GM19035 (cell line): ENCODE measurements at regions not wholly inside any gene's neighbourhood (a gene's known extent, or its start where the extent isn't known, plus 50 kb on each side); places are given as distances from the start of the nearest gene placed in this dataset.
"Not testable (repeated sequence)": the region's sequence is repeated elsewhere in the genome, so short reads cannot be mapped to it uniquely, and the experiment has no call there.

Experiments
- ATAC-seq: cut with Tn5 transposase; IDR thresholded peaks from one replicate; pipeline ENCODE4 v1.9.1; 2021; ENCODE audit not compliant: unreplicated experiment

DNA sequence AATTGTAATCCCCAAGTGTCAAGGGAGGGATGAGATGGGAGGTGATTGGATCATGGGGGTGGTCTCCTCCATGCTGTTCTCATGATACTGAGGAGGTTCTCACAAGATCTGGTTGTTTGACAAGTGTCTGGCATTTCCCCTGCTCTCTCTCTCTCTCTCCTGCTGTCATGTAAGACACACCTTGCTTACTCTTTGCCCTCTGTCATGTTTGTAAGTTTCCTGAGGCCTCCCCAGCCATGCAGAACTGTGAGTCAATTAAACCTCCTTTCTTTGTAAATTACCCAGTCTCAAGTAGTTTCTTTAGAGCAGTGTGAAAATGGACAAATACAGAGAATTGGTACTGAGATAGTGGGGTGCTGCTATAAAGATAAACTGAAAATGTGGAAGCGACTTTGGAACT, 207.9 kb downstream of the HINT1 start:
- ATAC-seq: no peak

DNA sequence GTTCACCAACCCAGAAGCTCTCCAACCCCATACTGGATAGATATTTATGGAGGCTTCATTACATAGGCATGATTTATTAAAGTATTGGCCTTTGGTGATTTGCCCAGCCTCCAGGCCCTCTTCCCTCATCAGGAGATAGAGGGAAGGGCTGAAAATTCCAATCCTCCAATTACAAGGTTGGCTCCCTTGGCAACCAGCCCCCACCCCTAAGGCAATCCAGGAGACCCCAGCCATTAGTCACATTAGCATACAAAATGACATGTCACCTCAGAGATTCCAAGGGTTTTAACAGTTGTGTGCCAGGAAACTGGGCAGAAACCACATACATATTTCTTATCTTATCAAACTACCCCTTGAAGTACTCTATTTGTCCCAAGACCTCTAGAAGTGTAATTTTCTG, 210.0 kb downstream of the HINT1 start:
- no peak for ATAC-seq

DNA sequence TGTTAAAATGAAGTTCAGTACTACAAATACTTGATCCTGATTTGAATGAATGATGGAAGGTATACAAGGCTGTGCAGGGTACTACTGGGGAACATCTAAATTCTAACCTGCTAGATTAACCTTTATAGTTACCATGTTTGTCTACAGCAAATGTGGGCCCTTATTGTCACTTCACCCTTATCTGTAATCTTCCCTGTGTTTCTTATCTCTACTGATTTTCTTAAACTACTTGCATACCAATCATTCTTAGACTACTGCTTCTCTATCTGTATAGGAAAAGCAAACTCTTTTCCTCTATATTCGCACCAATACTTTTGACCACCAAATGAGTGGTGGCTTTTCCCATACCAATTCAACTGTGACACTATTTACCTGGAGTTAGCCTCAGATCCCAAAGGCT, 210.7 kb downstream of the HINT1 start:
- ATAC-seq: no peak

DNA sequence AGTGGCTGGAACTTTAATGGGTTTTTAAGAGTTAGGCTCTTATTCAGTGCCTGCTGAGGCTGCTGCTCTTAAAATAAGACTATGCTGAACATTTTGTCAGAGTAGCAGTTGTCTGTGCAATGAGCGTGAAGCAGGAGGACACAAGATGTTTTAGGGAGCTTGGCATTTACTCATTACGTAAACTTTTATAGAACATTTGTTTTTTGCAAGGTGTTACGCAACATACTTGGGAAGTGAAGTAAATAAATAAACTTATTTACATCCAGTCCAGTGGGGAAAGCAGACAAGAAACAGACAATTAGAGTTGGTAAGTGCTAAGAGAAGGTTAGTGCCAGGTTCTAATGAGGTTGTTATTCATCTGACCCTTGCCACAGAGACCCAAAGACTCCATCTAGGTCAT, 226.0 kb downstream of the HINT1 start:
- ATAC-seq: no peak

DNA sequence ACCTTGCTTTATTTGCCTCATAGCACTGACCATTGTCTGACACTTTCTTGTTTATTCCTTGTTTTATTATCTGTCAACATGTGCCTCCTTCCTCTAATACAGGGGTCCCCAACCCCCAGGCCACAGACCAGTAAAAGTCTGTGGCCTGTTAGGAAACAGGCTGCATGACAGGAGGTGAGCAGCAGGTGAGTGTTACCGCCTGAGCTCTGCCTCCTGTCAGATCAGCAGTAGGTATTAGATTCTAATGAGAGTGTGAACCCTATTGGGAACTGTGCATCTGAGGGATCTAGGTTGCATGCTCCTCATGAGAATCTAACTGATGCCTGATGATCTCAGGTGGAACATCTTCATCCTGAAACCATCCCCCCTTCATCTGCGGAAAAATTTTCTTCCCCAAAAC, 228.0 kb downstream of the HINT1 start:
- no peak for ATAC-seq

DNA sequence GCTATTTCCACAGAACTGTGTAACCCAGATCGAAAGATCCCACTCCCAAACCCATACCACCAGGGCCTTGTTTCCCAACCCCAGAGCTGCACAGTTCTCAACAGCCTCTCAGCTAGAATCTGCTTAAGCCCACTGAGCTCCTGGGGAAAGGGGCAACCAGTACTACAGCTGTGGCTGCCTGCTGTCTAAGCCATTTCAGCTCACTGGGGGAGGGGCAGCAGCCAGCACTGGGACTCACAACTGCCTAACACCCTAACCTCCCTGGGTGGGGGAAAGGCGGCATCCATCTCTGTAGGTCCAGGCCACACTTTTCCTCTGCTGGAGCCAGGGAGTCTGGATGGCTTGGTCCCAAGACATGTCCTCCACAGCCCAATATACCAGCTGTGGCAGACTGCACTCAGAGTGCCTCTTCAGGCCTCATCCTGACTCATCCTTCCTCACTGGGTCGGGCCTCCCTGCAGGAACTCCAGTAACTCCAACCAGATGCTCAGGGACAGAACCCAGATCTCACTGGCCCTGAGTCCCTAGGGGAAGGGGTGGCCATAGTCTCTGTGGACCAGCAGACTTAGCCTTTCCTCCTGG, 241.4 kb downstream of the HINT1 start:
- ATAC-seq: no peak

DNA sequence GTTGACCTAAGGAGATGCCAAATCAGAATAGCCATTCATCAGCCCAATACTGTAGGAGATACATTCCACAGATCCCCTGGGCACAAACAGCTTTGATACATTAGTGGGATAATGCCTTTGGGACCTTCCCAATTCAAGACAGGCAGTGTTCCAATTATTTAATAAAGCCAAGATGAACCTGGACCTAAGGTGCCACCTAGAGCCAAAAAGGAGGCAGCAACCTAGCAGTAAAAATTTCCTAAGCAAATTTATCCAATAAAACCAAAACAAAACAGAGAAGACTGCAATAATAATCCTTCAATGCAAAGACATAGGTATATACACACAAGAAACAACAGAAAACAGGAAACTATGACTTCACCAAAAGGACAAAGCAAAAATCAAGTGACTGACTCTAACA, 253.0 kb downstream of the HINT1 start:
- no peak for ATAC-seq

DNA sequence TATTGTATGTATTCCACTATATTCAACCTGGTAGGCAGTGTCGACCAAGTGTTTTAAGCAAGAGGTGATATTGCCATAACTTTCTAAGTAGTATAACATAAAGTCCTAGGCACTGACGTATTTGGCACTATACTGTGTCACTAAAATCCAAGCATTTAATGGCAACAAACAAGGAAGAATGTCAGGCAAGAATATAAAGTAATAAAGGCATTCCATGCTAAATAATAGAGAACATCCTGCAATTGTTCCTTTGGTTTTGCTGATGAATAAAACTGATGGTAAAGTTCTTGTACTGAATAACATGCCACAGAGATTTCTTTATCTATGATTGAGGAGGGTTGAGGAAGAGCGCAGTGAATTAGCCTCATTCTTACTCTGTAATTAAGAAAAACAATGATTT, 256.9 kb downstream of the HINT1 start:
- no peak for ATAC-seq

DNA sequence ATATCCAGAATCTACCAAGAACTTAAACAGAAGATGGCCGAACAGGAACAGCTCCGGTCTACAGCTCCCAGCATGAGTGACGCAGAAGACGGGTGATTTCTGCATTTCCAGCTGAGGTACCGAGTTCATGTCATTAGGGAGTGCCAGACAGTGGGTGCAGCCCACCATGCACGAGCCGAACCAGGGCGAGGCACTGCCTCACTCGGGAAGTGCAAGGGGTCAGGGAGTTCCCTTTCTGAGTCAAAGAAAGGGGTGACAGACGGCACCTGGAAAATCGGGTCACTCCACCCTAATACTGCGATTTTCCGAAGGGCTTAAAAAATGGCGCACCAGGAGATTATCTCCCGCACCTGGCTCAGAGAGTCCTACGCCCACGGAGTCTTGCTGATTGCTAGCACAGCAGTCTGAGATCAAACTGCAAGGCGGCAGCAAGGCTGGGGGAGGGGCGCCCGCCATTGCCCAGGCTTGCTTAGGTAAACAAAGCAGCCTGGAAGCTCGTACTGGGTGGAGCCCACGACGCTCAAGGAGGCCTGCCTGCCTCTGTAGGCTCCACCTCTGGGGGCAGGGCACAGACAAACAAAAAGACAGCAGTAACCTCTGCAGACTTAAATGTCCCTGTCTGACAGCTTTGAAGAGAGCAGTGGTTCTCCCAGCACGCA, 267.4 kb downstream of the HINT1 start:
- ATAC-seq: not testable (repeated sequence)

DNA sequence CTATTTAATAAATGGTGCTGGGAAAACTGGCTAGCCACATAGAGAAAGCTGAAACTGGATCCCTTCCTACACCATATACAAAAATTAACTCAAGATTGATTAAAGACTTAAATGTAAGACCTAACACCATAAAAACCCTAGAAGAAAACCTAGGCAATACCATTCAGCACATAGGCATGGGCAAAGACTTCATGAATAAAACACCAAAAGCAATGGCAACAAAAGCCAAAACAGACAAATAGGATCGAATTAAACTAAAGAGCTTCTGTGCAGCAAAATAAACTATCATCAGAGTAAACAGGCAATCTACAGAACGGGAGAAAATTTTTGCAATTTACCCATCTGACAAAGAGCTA, 267.9 kb downstream of the HINT1 start:
- not testable (repeated sequence) for ATAC-seq

DNA sequence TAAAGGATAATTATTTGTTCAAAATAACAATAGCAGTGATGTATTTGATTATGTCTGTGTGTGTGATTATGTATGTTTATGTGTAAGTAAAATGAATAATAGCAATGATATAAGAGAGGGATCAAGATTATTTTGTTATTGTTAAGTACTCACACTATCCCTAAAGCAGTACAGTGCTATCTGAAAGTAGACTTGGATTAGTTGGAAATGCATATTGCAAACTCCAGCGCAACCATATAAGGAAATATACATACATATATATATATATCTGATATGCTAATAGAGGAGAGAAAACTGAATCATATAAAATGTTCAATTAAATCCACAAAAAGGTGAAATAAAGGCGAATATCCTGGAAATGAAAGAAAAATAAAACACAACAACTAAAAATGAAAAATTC, 268.4 kb downstream of the HINT1 start:
- ATAC-seq: no peak

DNA sequence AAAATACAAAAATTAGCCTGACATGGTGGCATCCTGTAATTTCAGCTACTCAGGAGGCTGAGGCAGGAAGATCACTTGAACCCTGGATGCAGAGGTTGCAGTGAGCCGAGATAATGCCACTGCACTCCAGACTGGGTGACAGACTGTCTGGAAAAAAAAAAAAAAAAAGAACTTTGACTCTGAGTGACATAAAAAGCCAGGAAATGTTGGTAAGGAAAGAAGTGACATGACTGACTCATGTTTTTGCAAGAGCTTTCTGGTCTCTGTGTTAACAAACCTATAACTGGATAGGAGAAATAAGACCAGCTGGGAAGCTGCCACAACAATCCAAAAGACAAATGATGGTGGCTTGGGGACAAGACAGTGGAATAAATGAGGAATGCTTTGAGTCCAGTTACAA, 272.1 kb downstream of the HINT1 start:
- ATAC-seq: no peak

DNA sequence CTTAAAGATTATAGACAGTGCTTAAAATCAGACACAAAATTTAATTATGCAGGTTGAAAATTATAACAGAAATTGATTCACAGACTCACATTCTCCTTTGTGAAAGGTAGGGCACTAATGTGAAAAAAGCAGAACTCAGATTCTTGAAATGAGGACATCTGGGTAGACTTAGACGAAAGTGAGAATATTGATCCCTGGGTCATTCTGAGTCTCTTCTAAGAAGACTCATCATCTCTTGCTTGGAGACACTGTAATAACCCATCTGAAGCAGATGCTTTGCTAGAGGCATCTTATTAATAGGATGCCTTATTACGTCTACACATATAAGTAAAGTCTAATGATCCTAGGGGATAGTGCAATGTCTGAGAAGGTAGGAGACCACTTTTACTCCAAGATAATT, 274.4 kb downstream of the HINT1 start:
- no peak for ATAC-seq

DNA sequence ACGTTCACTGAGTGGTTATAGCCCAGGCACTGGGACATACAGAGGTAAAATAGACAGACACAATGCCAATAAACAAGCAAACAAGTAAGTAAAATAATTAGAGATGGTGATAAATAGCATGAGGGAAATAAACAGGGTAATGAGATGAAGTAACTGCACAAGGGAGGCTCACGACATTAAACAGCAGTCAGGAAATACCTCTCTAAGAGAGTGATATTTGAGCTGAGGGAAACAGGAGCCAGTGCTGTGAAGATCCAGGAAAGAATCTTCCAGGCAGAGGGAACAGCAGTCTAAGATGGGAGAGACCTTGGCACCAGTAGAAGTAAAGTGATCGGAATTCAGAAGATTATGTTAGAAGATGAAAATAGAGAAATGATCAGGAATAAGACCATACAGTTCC, 279.4 kb downstream of the HINT1 start:
- no peak for ATAC-seq

DNA sequence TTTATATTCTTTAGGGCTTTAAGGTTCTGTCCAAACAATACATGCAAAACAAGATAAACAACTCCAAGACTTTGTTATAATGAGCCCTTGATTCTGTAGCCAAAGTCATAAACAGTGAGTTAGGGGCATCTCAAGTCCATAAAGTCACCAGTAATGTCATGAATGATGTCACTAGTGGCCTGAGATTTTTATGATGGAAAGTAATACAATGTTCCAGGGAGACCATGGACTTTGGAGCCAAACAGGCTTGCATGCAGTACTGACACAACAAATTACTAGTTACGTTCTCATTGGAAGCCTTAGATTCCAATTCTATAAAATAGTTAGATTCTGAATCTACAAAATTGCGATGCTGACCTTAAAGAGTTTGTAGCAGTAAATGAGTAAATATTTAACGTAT, 280.0 kb downstream of the HINT1 start:
- no peak for ATAC-seq

DNA sequence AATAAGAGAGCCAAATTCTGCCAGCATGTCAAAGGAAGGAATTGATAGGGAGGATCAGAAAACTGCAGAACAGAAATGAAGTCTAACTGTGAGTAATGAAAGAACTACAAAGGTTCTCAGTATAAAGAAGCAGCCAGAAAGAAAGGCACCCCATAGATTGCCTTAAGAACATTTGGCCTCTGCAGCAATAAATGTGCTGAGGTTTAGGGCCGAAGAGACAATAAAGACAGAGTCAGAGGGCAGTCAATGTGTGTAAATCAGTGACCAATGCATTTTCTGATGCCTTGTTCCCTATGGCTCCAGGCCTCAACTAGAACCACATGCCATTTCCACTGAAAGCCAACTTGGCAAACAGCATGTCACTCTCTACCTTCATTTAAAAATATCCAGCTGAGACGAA, 281.0 kb downstream of the HINT1 start:
- no peak for ATAC-seq

DNA sequence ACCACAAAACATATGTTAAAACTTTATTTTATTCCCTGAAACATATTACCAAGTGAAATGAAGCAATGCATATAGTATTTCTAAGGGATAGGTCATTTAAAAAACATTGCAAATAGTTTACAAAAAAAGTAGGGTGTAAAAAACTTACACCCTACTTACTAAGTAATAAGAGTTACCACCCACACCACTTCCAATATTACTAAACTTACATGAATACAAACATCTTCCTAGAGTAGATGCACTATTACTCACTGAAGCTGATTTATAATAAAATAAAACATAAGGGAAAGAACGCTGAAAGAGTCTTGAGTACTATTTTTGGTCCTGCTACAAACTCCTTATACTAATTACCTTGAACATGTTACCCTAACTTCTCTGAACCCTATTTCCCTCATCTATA, 289.4 kb downstream of the HINT1 start:
- no peak for ATAC-seq

DNA sequence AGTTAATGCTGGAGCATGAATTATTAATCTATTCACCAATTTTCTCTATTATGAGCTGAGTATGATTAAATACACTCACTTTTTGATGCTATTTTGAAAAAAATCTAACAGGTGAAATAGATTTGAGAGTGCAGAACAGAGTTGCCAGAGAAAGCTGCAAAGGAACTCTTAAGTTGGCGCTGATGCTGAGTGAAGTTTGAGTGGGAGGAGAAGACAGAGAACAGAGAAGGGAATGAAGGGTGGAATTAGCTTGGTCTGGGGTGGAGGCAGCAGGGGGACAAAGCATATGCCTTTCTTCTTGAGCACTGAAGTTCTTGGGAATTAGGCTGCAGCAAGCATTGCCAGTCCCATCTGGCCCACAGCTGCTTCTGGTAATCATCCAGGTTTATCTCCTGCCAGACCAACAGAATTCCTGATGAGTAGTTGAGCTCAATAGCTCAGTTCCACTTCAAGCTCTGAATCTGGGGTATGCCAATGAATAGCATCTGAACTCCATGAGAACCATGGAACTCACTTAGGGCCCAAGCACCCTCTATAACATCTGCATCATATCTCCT, 290.1 kb downstream of the HINT1 start:
- ATAC-seq: no peak

DNA sequence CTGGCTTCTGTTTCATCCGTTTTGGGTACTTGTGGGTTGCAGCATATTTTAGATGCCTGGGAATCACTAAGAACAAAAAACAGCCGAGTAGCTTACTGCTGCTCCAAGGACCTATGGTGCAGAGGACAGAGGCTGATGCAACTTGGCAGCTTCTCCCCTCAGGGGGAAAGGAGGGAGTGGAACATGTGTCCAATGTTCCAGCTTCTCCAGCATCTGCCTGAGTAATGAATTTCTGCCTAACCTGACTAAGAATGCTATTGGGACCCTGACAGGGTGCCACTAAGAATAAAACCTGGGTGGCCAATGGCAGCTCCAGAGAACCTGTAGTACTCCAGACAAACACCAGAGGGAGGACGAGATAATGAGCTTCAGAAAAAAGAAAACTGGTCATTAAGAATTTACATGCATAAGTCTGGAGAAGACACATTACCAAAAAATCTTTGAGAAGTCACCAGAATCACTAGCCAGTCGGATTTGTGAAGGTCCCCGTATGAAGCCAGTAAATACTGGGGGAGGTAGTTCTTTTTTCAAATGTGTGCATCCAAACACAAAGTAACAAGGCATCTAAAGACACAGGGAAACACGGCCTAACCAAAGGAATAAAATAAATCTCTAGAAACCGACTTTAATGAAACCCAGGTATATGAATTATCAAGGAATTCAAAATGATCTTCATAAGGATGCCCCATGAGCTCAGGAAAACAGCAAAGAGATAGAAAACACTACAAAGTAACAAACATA, 293.5 kb downstream of the HINT1 start:
- ATAC-seq: peak; percentile 72

DNA sequence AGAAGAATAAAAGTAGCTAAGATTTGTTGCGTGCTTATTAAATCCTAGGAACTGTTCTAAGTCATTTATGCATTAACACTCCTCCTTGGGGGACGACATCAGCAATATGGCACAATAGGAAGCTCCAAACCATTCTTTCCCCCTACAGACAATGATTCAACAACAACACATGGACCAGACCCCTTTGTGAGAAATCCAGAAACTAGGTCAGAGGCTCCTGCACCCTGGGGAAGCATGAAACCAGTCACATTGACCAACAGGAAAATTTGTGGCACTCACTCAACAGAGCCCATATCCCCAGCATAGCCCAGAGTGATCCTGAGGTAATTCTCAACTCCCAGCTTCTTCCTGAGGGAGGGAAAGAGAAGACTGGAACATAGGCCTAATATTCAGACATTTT, 294.4 kb downstream of the HINT1 start:
- no peak for ATAC-seq

DNA sequence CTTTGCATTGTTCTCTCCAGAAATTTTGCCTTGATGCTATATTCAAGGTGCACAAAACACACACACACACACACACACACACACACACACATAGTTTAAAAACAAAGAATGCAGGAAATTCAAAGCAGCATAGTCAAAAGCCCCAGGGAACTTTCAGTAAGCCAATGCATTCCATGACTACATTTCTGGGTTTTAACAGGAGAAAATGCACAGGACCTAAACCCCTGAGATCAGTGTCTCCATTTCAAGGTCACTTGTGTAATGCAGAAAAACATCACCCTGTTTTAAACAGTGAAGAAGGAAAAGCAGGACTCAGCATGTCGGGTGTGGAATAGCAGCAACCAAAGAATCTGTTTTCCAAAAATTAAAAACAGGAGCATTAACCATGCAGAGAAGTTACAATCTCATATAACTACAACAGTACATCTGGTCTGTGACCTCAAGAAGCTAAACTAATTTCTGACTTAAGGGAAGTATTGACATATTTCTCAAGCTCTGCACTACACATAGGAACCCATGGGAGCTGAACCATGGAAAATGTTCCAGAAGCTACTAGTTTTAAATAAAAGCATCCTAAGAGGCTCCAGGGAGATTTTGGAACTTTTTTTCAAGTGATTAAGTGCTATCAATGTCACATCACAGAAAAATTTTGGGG, 296.7 kb downstream of the HINT1 start:
- ATAC-seq: no peak
